T47D (cell line): ENCODE measurements at regions not wholly inside any gene's neighbourhood (a gene's known extent, or its start where the extent isn't known, plus 50 kb on each side); places are given as distances from the start of the nearest gene placed in this dataset.

Source experiments
- DNase-seq, 2 experiments: peaks; one replicate each; pipeline versions ENCODE4 v3.0.0 to v3.0.0-alpha.2; 2011 to 2012; ENCODE audit warnings: low read depth in 1 of 2, low spot score in 1 of 2
- JUND ChIP-seq: IDR thresholded peaks from 2 replicates; pipeline ENCODE4 v1.6.1; 2012; ENCODE audit warnings: low read depth
- in situ Hi-C: cut with HindIII; loops from 2 replicates; pipeline ENCODE4 v1.10.0; 2016; ENCODE audit warnings: low sequenced_read_pairs, low pct_unique_long_range_greater_than_20kb

- in situ Hi-C loops, result no loop called here
- TF ChIP-seq JUND, result no peak
- DNase-seq, result no peak
Measured at GRCh38 chr5:67350185-67350584, 153.6 kb upstream of the CD180 start.

GRCh38 chr5:67347821-67348220, 151.2 kb upstream of the CD180 start:
- no peak for DNase-seq
- in situ Hi-C loops, result no loop called here
- TF ChIP-seq JUND, result no peak

DNA sequence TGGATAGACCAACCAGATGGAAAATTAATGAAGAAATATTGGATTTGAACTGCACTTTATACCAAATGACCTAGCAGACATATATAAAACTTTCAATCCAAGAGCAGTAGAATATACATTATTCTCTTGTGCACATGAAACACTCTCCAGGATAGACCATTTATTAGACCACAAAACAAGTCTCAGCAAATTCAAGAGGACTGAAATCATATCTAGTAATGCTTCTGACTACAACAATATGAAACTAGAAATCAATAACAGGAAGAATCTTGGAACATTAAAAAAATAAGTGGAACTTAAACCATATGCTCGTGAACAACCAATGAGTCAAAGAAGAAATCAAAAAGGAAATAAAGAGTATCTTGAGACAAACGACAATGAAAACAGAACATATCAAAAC, 150.0 kb upstream of the CD180 start:
- TF ChIP-seq JUND, result no peak
- DNase-seq, result no peak
- in situ Hi-C loops, result no loop called here

DNA sequence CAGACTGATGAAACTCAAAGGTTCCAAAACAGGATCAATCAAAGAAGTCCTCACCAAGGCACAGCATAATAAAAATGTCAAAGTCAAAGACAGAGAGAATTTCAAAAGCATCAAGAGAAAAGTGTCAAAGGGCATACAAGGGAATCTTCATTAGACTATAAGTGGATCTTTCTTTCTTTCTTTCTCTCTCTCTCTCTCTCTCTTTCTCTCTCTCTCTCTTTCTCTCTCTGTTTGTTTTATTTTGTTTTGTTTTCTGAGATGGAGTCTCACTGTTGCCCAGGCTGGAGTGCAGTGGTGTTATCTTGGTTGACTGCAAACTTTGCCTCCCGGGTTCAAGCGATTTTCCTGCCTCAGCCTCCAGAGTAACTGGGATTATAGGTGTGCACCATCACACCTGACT, 148.3 kb upstream of the CD180 start:
- in situ Hi-C loops, result no loop called here
- no peak for TF ChIP-seq JUND
- no peak for DNase-seq

GRCh38 chr5:67343835-67344234, 147.2 kb upstream of the CD180 start:
- in situ Hi-C loops, result no loop called here
- DNase-seq, result no peak
- TF ChIP-seq JUND, result no peak

GRCh38 chr5:67341478-67341877, 144.9 kb upstream of the CD180 start:
- TF ChIP-seq JUND, result no peak
- in situ Hi-C loops, result no loop called here
- no peak for DNase-seq

DNA sequence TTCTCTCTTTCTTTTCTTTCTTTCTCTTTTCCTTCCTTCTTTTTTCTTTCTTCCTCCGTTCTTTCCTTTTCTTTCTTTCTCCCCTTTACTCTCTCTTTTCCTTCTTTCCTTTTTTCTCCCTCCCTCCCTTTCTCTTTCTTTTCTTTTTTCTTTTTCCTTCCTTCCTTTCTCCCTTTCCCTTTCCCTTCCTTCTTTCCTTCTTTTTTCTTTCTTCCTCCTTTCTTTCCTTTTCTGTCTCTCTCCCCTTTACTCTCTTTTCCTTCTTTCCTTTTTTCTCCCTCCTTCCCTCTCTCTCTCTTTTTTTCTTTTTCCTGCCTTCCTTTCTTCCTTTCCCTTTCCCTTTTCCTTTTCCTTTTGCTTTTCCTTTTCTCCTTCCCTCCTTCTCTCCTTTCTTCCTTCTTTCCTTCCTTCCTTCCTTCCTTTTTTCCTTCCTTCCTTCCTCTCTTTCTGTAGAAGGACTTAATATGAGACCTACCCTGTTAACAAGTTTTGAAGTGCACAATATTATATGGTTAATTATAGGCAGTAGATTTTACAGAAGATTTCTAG, 142.7 kb upstream of the CD180 start:
- no peak for TF ChIP-seq JUND
- no peak for DNase-seq
- in situ Hi-C loops, result no loop called here

GRCh38 chr5:67338421-67338820, 141.8 kb upstream of the CD180 start:
- in situ Hi-C loops, result no loop called here
- no peak for DNase-seq

DNA sequence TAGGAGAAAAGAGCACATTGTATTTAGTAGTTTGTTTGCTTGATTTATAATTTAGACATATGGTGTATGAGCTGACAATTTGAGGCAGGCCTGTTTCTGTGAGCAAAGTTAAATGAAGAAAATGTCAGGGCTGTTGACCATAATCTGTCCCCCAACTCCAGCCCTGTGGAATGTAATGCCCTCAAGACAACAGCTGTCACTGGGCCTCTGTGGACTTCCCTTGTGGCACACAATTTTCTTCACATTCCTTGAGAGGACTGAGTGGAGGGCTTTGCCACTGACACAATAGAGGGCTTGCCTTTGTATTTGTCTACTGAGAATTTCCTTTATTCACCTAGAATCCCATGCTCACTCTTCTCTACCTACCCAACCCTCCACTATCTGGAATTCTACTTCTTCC, 141.2 kb upstream of the CD180 start:
- in situ Hi-C loops, result no loop called here
- TF ChIP-seq JUND, result no peak
- no peak for DNase-seq

More at GRCh38 chr5:67338421-67338820, 141.8 kb upstream of the CD180 start:
- no peak for TF ChIP-seq JUND

- in situ Hi-C loops, result no loop called here
- no peak for DNase-seq
- no peak for TF ChIP-seq JUND
Measured at GRCh38 chr5:67335426-67335825, 138.8 kb upstream of the CD180 start.

GRCh38 chr5:67334373-67334772, 137.8 kb upstream of the CD180 start:
- no peak for DNase-seq
- in situ Hi-C loops, result no loop called here
- TF ChIP-seq JUND, result no peak

- in situ Hi-C loops, result no loop called here
Measured at GRCh38 chr5:67333171-67333570, 136.6 kb upstream of the CD180 start.

GRCh38 chr5:67331296-67331925, 134.8 kb upstream of the CD180 start:
- in situ Hi-C loops, result no loop called here
- TF ChIP-seq JUND, result no peak
- no peak for DNase-seq

More at GRCh38 chr5:67333171-67333570, 136.6 kb upstream of the CD180 start:
- TF ChIP-seq JUND, result no peak
- DNase-seq, result no peak
